A549 (cell line): ENCODE measurements at regions not wholly inside any gene's neighbourhood (a gene's known extent, or its start where the extent isn't known, plus 50 kb on each side); places are given as distances from the start of the nearest gene placed in this dataset.

Experiments
- ATAC-seq, 2 experiments: fragments of 200-7000 bp in 1 of 2; fragments of >200 bp in 1 of 2; cut with Nextera tagmentation in 1 of 2; cut with Tn5 transposase in 1 of 2; 3 replicates each; pipeline versions ENCODE4 v1.8.0 to v1.9.1; 2018 to 2020; ENCODE audit warnings: mild to moderate bottlenecking in 1 of 2, moderate library complexity in 1 of 2
- CTCF ChIA-PET: fragments of 300-600 bp; sonication (Branson Sonifier 250); formaldehyde crosslinking; extraction: SDS; loops from one replicate; lab custom pipeline; 2021; ENCODE audit warnings: antibody characterized with exemption, inconsistent platforms; lab: Yijun Ruan, JAX
- POLR2A ChIA-PET: fragments of 350-600 bp; formaldehyde crosslinking; extraction: SDS; loops from one replicate; lab custom pipeline; 2021; ENCODE audit warnings: antibody characterized with exemption, inconsistent platforms; lab: Yijun Ruan, JAX
- DNase-seq, 2 experiments: peaks; one replicate each; pipeline versions ENCODE4 v3.0.0 to v3.0.0-alpha.2; 2011 to 2016; ENCODE audit warnings: low read depth in 1 of 2, low spot score in 1 of 2
- FAIRE-seq: peaks from 2 replicates; lab custom pipeline; 2011; peaks lifted over from hg19 to GRCh38; lab: Jason Lieb, UNC
- H3K27ac ChIP-seq, 2 experiments: fragments of >200 bp; sonication (Bioruptor Twin); formaldehyde crosslinking; 3 replicates each; pipeline ENCODE4 v1.5.1; 2016 to 2017
- H3K4me1 ChIP-seq: fragments of >200 bp; sonication (Bioruptor Twin); formaldehyde crosslinking; 3 replicates; pipeline ENCODE4 v1.6.1; 2016
- H3K4me2 ChIP-seq: fragments of >200 bp; sonication (Bioruptor Twin); formaldehyde crosslinking; 3 replicates; pipeline ENCODE4 v1.6.1; 2016
- H3K4me3 ChIP-seq: fragments of >200 bp; sonication (Bioruptor Twin); formaldehyde crosslinking; 3 replicates; pipeline ENCODE4 v1.5.1; 2016
- H3K9me3 ChIP-seq: fragments of >200 bp; sonication (Bioruptor Twin); formaldehyde crosslinking; 3 replicates; pipeline ENCODE4 v1.6.1; 2016
- CBX8 ChIP-seq: fragments of 200-600 bp; sonication (generic); IDR thresholded peaks from 2 replicates; pipeline ENCODE4 v1.6.1; 2016
- CHD2 ChIP-seq: fragments of 150-350 bp; IDR thresholded peaks from 2 replicates; pipeline ENCODE4 v1.6.1; 2014; ENCODE audit warnings: low read length; ENCODE audit not compliant: partially characterized antibody
- CHD4 ChIP-seq: fragments of 200-600 bp; sonication (generic); IDR thresholded peaks from 2 replicates; pipeline ENCODE4 v1.6.1; 2016; ENCODE audit warnings: antibody characterized with exemption, mild to moderate bottlenecking, borderline replicate concordance
- EP300 ChIP-seq, 2 experiments: fragments of >200 bp; sonication (Bioruptor Twin); formaldehyde crosslinking; IDR thresholded peaks; 2 replicates in 1 of 2; 3 replicates in 1 of 2; pipeline ENCODE4 v1.6.1; 2016 to 2017
- FOSB ChIP-seq: fragments of 250-450 bp; sonication (Bioruptor Pico); IDR thresholded peaks from 2 replicates; pipeline ENCODE4 v1.5.0; 2020; ENCODE audit warnings: mild to moderate bottlenecking, moderate library complexity
- FOSL2 ChIP-seq, 2 experiments: fragments of 450-650 bp in 1 of 2; fragments of >200 bp in 1 of 2; sonication (Bioruptor Twin) in 1 of 2; formaldehyde crosslinking; IDR thresholded peaks; 2 replicates each; pipeline versions ENCODE4 v1.5.0 to v1.6.1; 2016 to 2020; ENCODE audit warnings: mild to moderate bottlenecking in 1 of 2, moderate library complexity in 1 of 2
- GATA3 ChIP-seq: IDR thresholded peaks from 2 replicates; pipeline ENCODE4 v1.6.1; 2012; ENCODE audit warnings: borderline replicate concordance
- HDAC2 ChIP-seq: fragments of 200-600 bp; sonication (generic); IDR thresholded peaks from 2 replicates; pipeline ENCODE4 v1.6.1; 2016
- HEYL ChIP-seq: fragments of 250-450 bp; sonication (Bioruptor Pico); IDR thresholded peaks from 2 replicates; pipeline ENCODE4 v1.8.0; 2021; ENCODE audit warnings: mild to moderate bottlenecking, moderate library complexity
- HOXB13 ChIP-seq: fragments of 250-450 bp; sonication (Bioruptor Pico); IDR thresholded peaks from 2 replicates; pipeline ENCODE4 v1.5.0; 2020; ENCODE audit warnings: low read depth, mild to moderate bottlenecking, moderate library complexity
- HOXB5 ChIP-seq: fragments of 250-450 bp; sonication (Bioruptor Pico); IDR thresholded peaks from 2 replicates; pipeline ENCODE4 v1.5.0; 2020; ENCODE audit warnings: mild to moderate bottlenecking, moderate library complexity
- JUN ChIP-seq, 2 experiments: fragments of >200 bp; sonication (Bioruptor Twin); formaldehyde crosslinking; IDR thresholded peaks; 2 replicates in 1 of 2; 3 replicates in 1 of 2; pipeline ENCODE4 v1.6.1; 2016 to 2017
- KDM1A ChIP-seq: fragments of 200-600 bp; sonication (generic); IDR thresholded peaks from 2 replicates; pipeline ENCODE4 v1.6.1; 2016; ENCODE audit warnings: low read depth, mild to moderate bottlenecking
- KDM5A ChIP-seq: fragments of 200-600 bp; sonication (generic); IDR thresholded peaks from 2 replicates; pipeline ENCODE4 v1.6.1; 2016; ENCODE audit warnings: antibody characterized with exemption, mild to moderate bottlenecking
- NFE2L2 ChIP-seq: fragments of 150-350 bp; conservative IDR thresholded peaks from 2 replicates; pipeline ENCODE4 v1.6.1; 2014; ENCODE audit warnings: low read length
- POLR2A ChIP-seq: IDR thresholded peaks from 2 replicates; pipeline ENCODE4 v1.6.1; 2012; ENCODE audit warnings: mild to moderate bottlenecking, low read length
- RAD21 ChIP-seq, 2 experiments: fragments of >200 bp in 1 of 2; sonication (Bioruptor Twin) in 1 of 2; formaldehyde crosslinking in 1 of 2; IDR thresholded peaks in 1 of 2; conservative IDR thresholded peaks in 1 of 2; 2 replicates in 1 of 2; 3 replicates in 1 of 2; pipeline ENCODE4 v1.6.1; 2012 to 2018; ENCODE audit warnings: inconsistent platforms in 1 of 2
- RCOR1 ChIP-seq: fragments of 150-350 bp; IDR thresholded peaks from 2 replicates; pipeline ENCODE4 v1.6.1; 2014; ENCODE audit warnings: antibody characterized with exemption, low read length, low read depth
- RNF2 ChIP-seq: fragments of 200-600 bp; sonication (generic); IDR thresholded peaks from 2 replicates; pipeline ENCODE4 v1.6.1; 2016; ENCODE audit warnings: low read depth, mild to moderate bottlenecking, antibody characterized with exemption, moderate library complexity, borderline replicate concordance
- SMC3 ChIP-seq: fragments of >200 bp; sonication (Bioruptor Twin); formaldehyde crosslinking; IDR thresholded peaks from 3 replicates; pipeline ENCODE4 v1.6.1; 2018; ENCODE audit warnings: inconsistent platforms
- SREBF2 ChIP-seq: fragments of 450-650 bp; IDR thresholded peaks from 2 replicates; pipeline ENCODE4 v1.6.1; 2014; ENCODE audit warnings: mild to moderate bottlenecking, moderate library complexity
- ZNF302 ChIP-seq: fragments of 250-450 bp; sonication (Bioruptor Pico); IDR thresholded peaks from 2 replicates; pipeline ENCODE4 v1.9.0; 2021; ENCODE audit warnings: inconsistent platforms, mild to moderate bottlenecking, moderate library complexity
- ZSCAN20 ChIP-seq: fragments of 250-450 bp; sonication (Bioruptor Pico); IDR thresholded peaks from 2 replicates; pipeline ENCODE4 v1.8.0; 2022; ENCODE audit warnings: mild to moderate bottlenecking, moderate library complexity
- WGBS: methylation state at CpG from one replicate; pipeline ENCODE4 v1.1.6; 2017; ENCODE audit errors: missing lambda C conversion rate; 5-methylcytosine and 5-hydroxymethylcytosine counted together
- TF ChIP-seq, protein P1 (sequence below): IDR thresholded peaks from 2 replicates; pipeline ENCODE4 v1.6.1; 2012
- TF ChIP-seq, protein P2 (sequence below): fragments of 250-450 bp; sonication (Bioruptor Pico); IDR thresholded peaks from 2 replicates; pipeline ENCODE4 v1.5.0; 2021; ENCODE audit warnings: mild to moderate bottlenecking, moderate library complexity, borderline replicate concordance
- TF ChIP-seq, protein P3 (sequence below): fragments of >200 bp; sonication (Bioruptor Twin); formaldehyde crosslinking; IDR thresholded peaks from 2 replicates; pipeline ENCODE4 v1.6.1; 2016
- TF ChIP-seq, protein P4 (sequence below): fragments of >200 bp; sonication (Bioruptor Twin); formaldehyde crosslinking; IDR thresholded peaks from 3 replicates; pipeline ENCODE4 v1.5.1; 2016

DNA sequence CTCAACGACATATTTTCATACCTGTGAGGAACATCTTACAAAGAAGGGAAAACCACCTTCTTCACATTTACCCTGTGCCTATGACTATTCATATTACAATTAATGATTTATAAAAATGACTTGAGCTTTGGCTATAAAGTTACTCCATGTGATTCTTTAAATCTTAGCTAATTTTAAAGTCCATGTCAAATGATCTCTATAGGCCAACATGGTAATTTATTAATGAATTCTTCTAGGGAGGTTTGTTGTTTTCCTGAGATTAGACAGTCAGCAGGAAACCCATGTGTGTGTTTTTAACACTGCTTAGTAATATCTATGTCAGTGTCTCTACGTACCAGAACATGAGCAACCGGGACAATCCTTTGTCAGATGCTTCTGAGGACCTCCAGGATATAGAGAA, 307.3 kb downstream of the IPMK start:
- DNase-seq (no peak), FAIRE-seq (no peak)
- POLR2A ChIA-PET: no interaction called here
- TF ChIP-seq ZSCAN20 (CRISPR knock-in tag) (no peak), GATA3 (no peak), EP300 (IDR thresholded peaks at IDR 0.05) (no peak)
- TF ChIP-seq, all 56 proteins: peak for 0
- CTCF ChIA-PET: interaction anchor here (0.6 to 0.9 kb wide), 2 partner anchors 23 to 104 kb away, joined by 3 read pairs; no protein-coding TSS in a partner anchor
- ATAC-seq: no peak
- H3K27ac ChIP-seq: no peak overlapping the region
- no peak overlapping the region for H3K4me3 ChIP-seq
- no peak overlapping the region for H3K4me2 ChIP-seq
- no peaks in the 10 kb centered on the region for H3K4me1 ChIP-seq
- 50% methylated on average over 3 of the region's 3 CpGs for WGBS
- H3K9me3 ChIP-seq: no peaks in the 10 kb centered on the region

DNA sequence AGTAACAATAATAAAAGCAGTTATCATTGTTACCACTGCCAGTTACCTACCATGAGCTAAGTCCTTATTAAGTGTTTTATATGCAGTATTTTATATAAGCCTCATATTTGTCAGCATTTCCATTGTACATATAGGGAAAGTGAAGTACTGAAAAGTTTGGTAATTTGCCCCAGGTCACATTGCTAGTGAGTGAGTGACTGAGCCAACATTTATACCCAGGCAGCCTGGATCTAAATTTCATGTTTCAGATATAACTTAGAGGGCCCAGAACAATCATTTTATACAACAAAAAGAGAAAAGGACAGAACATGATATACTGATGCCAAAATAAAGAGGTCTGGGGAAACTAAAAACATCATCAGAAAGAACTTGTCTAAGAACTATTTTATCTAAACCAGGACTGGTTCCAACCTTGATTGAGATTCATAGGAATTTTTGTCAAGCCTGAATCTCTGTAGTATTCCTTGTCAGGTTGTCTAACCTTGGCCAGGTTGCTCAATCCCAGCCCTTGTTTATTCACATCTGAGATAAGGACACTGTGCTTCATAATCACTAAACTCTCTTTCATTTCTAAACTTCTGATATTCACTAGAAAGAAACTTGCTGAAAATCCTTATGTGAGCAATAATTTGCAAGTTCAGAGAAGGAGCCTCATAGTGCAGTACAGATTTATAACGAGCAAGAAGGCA, 308.2 kb downstream of the IPMK start:
- TF ChIP-seq CHD2 (no peak), JUN (IDR thresholded peaks at IDR 0.05) (no peak), GATA3 (no peak)
- no peak overlapping the region for H3K4me2 ChIP-seq
- CTCF ChIA-PET: no interaction called here
- H3K4me1 ChIP-seq: no peaks in the 10 kb centered on the region
- 41% methylated on average over 1 of the region's 1 CpG for WGBS
- H3K9me3 ChIP-seq: no peaks in the 10 kb centered on the region
- H3K27ac ChIP-seq: no peak overlapping the region
- POLR2A ChIA-PET: no interaction called here
- DNase-seq (no peak), ATAC-seq (no peak), FAIRE-seq (no peak)
- H3K4me3 ChIP-seq: no peak overlapping the region

DNA sequence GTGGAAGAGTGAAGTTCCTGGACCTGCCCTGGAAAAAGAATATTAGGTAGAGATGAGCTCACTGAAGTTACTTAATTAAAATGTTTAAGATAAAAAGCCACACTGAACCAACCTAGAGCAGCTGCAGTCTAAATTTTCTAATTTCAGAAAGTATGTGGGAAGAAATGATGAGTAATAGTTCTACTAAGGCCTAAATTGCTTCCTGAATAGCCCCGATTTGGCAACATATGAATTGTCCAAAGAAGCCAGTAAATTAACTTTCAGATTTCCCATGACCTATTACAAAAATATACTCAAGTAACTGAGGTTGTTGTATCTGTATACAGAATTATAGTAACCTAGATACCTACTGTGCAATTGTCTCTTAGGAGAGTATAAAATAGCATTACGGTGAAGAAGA, 312.6 kb downstream of the IPMK start:
- Histone ChIP-seq H3K4me2 (no peak overlapping the region), H3K4me3 (no peak overlapping the region), H3K27ac (no peak overlapping the region), H3K9me3 (no peaks in the 10 kb centered on the region), H3K4me1 (no peaks in the 10 kb centered on the region)
- DNase-seq (no peak), FAIRE-seq (no peak), ATAC-seq (no peak)
- ChIA-PET POLR2A (no interaction called here), CTCF (no interaction called here)
- TF ChIP-seq RCOR1 (no peak), NFE2L2 (no peak), FOSB (CRISPR knock-in tag) (no peak), SREBF2 (no peak), HOXB5 (no peak), HEYL (CRISPR knock-in tag) (no peak), FOSL2 (IDR thresholded peaks at IDR 0.05) (no peak), FOSL2 (CRISPR knock-in tag; IDR thresholded peaks at IDR 0.05) (no peak), KDM5A (no peak), SMC3 (no peak), HDAC2 (no peak)
- TF ChIP-seq, protein P1, sequence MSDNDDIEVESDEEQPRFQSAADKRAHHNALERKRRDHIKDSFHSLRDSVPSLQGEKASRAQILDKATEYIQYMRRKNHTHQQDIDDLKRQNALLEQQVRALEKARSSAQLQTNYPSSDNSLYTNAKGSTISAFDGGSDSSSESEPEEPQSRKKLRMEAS: no peak
- WGBS: 75% methylated on average over 2 of the region's 2 CpGs

DNA sequence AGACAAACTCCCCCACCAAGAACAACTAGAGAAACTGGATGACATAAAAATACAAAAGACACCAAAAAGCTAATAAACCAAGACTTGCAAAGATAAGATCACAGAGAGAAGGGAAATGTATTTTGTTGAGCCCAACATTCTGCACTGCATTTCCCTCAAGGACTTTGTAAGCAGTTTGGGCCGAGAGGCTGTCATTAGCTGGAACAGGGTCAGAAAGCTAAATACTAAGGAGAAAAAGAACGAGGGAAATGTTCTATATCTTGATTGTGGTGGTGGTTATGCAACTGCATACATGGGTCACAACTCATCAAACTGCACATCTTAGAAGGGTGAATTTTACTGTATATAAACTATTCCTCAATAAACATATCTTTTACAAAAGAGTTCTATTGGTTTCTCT, 315.0 kb downstream of the IPMK start:
- ChIA-PET CTCF (no interaction called here), POLR2A (no interaction called here)
- no peak overlapping the region for H3K27ac ChIP-seq
- no peak overlapping the region for H3K4me2 ChIP-seq
- no peak for DNase-seq
- FAIRE-seq: no peak
- ATAC-seq: no peak
- H3K4me3 ChIP-seq: no peak overlapping the region
- no peaks in the 10 kb centered on the region for H3K9me3 ChIP-seq
- WGBS: 36% methylated on average over 2 of the region's 2 CpGs
- H3K4me1 ChIP-seq: no peaks in the 10 kb centered on the region
- TF ChIP-seq CBX8 (no peak), KDM1A (no peak), CHD4 (no peak), FOSL2 (IDR thresholded peaks at IDR 0.05) (no peak), FOSL2 (CRISPR knock-in tag; IDR thresholded peaks at IDR 0.05) (no peak), HOXB13 (CRISPR knock-in tag) (no peak), POLR2A (no peak), RNF2 (no peak), HDAC2 (no peak), ZNF302 (CRISPR knock-in tag) (no peak), RAD21 (conservative IDR thresholded peaks at IDR 0.05 in 1 of 2, IDR thresholded peaks at IDR 0.05 in 1 of 2) (no peak)
- TF ChIP-seq, protein P2, sequence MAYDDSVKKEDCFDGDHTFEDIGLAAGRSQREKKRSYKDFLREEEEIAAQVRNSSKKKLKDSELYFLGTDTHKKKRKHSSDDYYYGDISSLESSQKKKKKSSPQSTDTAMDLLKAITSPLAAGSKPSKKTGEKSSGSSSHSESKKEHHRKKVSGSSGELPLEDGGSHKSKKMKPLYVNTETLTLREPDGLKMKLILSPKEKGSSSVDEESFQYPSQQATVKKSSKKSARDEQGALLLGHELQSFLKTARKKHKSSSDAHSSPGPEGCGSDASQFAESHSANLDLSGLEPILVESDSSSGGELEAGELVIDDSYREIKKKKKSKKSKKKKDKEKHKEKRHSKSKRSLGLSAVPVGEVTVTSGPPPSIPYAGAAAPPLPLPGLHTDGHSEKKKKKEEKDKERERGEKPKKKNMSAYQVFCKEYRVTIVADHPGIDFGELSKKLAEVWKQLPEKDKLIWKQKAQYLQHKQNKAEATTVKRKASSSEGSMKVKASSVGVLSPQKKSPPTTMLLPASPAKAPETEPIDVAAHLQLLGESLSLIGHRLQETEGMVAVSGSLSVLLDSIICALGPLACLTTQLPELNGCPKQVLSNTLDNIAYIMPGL (CRISPR knock-in tag): no peak
- TF ChIP-seq, protein P1: no peak
- TF ChIP-seq, protein P3, sequence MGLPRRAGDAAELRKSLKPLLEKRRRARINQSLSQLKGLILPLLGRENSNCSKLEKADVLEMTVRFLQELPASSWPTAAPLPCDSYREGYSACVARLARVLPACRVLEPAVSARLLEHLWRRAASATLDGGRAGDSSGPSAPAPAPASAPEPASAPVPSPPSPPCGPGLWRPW: no peak
- TF ChIP-seq, protein P4, sequence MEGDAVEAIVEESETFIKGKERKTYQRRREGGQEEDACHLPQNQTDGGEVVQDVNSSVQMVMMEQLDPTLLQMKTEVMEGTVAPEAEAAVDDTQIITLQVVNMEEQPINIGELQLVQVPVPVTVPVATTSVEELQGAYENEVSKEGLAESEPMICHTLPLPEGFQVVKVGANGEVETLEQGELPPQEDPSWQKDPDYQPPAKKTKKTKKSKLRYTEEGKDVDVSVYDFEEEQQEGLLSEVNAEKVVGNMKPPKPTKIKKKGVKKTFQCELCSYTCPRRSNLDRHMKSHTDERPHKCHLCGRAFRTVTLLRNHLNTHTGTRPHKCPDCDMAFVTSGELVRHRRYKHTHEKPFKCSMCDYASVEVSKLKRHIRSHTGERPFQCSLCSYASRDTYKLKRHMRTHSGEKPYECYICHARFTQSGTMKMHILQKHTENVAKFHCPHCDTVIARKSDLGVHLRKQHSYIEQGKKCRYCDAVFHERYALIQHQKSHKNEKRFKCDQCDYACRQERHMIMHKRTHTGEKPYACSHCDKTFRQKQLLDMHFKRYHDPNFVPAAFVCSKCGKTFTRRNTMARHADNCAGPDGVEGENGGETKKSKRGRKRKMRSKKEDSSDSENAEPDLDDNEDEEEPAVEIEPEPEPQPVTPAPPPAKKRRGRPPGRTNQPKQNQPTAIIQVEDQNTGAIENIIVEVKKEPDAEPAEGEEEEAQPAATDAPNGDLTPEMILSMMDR: no peak
